SHP77 treated with DMSO at 0.1 percent for 48 hours (cell line): ENCODE measurements at regions not wholly inside any gene's neighbourhood (a gene's known extent, or its start where the extent isn't known, plus 50 kb on each side); places are given as distances from the start of the nearest gene placed in this dataset.

ENCODE experiments used
- DNase-seq: peaks from one replicate; lab custom pipeline; 2025; lab: John Stamatoyannopoulos, UW

- no peak for DNase-seq
Observed at GRCh38 chr7:17485368-17485767, 186.9 kb downstream of the AHR start.

- DNase-seq, result no peak
Observed at GRCh38 chr7:17485904-17486303, 187.5 kb downstream of the AHR start.

GRCh38 chr7:17486835-17487234, 188.4 kb downstream of the AHR start:
- DNase-seq, result no peak

GRCh38 chr7:17487343-17487742, 188.9 kb downstream of the AHR start:
- no peak for DNase-seq

- no peak for DNase-seq
Observed at GRCh38 chr7:17488829-17489228, 190.4 kb downstream of the AHR start.

GRCh38 chr7:17489961-17490360, 191.5 kb downstream of the AHR start:
- DNase-seq, result no peak

- DNase-seq, result no peak
Observed at GRCh38 chr7:17490825-17491224, 192.4 kb downstream of the AHR start.

GRCh38 chr7:17492437-17492836, 194.0 kb downstream of the AHR start:
- no peak for DNase-seq

GRCh38 chr7:17493446-17493845, 195.0 kb downstream of the AHR start:
- DNase-seq, result no peak

GRCh38 chr7:17495655-17496394, 197.4 kb downstream of the AHR start:
- DNase-seq, result no peak

- no peak for DNase-seq
Observed at GRCh38 chr7:17497136-17497535, 198.7 kb downstream of the AHR start.

GRCh38 chr7:17497549-17498167, 199.2 kb downstream of the AHR start:
- DNase-seq, result no peak

- DNase-seq, result no peak
Observed at GRCh38 chr7:17498230-17498629, 199.8 kb downstream of the AHR start.

- no peak for DNase-seq
Observed at GRCh38 chr7:17500736-17501135, 202.3 kb downstream of the AHR start.

GRCh38 chr7:17501441-17502212, 203.2 kb downstream of the AHR start:
- DNase-seq, result no peak

GRCh38 chr7:17502213-17503060, 204.0 kb downstream of the AHR start:
- no peak for DNase-seq

GRCh38 chr7:17506095-17506494, 207.6 kb downstream of the AHR start:
- DNase-seq, result peak; percentile 79

- DNase-seq, result no peak
Observed at GRCh38 chr7:17506596-17506995, 208.1 kb downstream of the AHR start.

- DNase-seq, result no peak
Observed at GRCh38 chr7:17507717-17508116, 209.3 kb downstream of the AHR start.

- peak; percentile 37 for DNase-seq
Observed at GRCh38 chr7:17512181-17512675, 213.8 kb downstream of the AHR start.

GRCh38 chr7:17516771-17517170, 218.3 kb downstream of the AHR start:
- no peak for DNase-seq

- no peak for DNase-seq
Observed at GRCh38 chr7:17520941-17521340, 222.5 kb downstream of the AHR start.
